A204.1 (cell line): ENCODE measurements at regions not wholly inside any gene's neighbourhood (a gene's known extent, or its start where the extent isn't known, plus 50 kb on each side); places are given as distances from the start of the nearest gene placed in this dataset.

ENCODE experiments used
- FAIRE-seq: peaks from 2 replicates; lab custom pipeline; 2012; peaks lifted over from hg19 to GRCh38; lab: Jason Lieb, UNC

DNA sequence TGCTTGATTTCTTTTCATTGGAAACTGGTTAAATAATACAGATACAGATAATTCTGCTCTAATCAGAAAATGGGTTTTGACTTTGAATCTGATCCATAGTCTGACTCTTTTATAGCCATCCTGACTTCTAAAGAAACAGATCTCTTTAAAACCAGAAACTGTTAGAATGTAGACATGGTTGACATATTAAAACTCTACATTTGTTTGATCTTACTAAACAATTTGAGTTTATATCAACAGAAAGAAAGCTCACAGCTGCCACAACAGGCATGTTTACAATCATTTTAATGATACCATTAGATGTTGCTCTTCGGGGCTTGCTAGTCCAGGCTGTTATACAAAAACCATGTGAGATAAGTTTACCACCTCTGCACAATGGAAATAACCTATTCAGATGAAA is 193.0 kb upstream of the SEMA3A start:
- FAIRE-seq = no peak

DNA sequence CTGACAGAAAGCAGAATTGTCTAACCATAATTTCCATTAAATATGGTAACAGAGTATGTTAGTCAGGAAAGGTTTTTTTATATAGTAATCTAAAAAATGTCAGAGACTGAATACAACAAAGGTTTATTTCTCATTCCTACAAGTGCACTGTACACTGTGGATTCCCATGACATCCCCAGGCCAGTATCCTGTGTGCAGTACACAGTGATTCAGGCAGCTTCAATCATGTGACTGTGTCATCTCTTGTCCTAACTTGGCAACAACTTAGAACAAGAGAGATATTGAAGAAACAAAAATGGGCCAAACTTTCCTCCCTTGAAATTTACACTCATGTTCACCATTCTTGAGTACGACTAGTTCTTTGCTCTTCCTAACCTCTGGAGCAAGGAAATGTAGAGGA is 189.8 kb upstream of the SEMA3A start:
- no peak for FAIRE-seq

DNA sequence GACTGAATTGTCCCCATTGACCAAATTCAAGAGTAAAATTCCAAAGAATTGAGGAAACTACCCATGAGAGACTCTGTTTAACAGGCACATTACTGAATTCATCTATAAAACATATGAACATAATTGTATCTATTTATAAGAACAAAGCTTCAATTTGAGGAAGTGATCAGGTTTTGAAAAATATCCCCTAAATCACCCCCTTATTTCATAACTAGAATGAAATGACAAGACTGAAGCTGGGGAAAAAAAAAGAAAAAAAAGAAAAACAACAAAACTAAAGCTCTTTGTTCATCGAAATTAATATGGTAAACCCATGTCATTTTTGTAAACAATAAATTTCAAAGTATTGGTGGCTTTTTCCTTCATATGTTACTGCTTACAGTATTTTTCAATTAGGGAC is 184.9 kb upstream of the SEMA3A start:
- no peak for FAIRE-seq

DNA sequence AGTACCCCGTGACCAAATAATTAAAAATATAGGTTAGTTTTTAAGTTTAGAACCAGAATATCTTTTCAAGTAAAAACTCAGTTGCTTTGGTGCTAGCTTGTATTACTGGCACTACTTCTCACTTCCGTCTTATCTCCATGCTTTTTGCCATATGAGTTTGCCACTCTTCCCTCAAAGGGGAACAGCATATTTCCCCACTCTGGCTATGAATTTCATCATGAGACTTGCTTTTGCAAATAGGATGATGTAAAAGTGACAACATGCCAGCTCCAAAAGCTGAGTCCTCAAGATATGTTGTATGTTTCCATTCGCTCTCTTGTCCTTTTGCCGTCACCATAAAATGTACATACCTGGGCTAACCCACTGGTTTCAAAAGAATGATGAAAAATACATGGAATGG is 178.1 kb upstream of the SEMA3A start:
- no peak for FAIRE-seq

DNA sequence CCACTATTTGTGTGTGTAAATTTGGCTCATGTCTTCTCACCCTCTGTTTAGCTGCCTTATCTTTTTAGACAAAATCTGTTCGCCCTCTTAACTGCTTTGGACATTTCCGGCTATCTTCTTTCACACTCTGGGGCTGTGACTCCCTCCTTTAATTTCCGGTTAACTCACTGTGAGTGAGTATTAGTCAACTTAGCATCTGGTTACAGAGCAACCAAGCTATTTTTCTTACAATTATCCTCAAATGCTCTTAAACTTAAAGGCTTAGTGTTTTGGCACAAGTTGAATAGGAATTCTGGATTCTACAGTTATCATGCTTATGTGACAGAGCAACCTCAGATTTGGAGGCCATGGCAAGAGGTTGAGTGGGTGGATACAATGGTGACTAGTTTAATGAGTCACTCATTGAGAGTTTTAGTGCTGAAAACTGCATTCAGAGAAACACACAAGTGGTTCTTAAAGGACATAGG is 177.6 kb upstream of the SEMA3A start:
- FAIRE-seq = no peak

DNA sequence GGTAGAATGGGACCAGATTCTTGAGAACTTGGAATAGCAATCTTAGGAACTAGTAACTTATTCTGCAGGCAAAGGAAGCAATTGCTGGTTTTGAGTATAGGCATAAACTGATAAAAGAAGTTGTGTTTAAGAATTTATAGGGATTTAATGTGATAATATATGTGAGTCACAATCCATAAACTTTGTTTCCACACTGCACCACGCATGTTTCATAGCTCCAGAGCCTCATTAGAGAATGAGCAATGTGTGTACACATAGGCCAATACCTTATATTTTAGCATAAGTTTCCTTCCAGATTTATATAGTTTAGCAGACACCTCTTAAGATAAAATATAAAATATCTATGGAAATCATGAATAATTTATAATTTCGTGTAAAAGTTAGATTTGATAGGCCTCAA is 175.5 kb upstream of the SEMA3A start:
- FAIRE-seq = no peak

DNA sequence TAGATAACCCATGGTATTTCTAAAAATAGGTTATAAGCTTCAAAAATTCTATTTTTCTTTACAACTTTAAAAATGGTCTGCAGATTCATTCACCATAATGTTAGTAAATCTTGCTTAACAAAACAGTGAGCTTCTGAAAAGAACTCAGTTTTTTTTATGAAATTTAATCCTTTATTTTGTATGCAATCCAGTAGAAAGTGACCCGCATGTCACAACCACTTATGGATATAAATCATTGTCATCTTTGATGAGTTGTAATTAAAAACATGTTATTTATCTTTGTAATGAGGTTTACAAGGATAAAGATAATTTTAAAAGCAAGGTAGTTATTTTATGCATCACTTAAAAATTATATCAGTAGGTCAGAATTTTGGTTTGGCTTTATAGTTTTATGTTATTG is 173.5 kb upstream of the SEMA3A start:
- no peak for FAIRE-seq

DNA sequence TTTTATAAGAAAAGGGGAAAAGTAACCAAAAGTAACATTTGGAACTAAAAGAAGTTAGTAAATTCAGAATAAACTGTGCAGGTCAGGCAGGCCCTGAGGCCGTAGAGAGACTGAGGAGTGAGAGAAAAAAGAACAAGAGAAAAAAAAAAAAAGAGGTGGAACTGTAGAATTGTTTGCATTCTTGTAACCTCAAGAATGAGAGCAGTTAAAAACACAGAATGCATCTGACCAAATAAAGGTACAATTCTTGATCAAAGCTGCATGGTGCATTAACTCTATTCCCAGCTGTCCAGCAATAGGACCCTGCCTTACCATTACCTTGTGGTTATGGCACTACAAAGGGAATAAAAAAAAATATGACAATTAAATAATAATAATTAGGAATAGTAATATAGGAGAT is 170.1 kb upstream of the SEMA3A start:
- no peak for FAIRE-seq

DNA sequence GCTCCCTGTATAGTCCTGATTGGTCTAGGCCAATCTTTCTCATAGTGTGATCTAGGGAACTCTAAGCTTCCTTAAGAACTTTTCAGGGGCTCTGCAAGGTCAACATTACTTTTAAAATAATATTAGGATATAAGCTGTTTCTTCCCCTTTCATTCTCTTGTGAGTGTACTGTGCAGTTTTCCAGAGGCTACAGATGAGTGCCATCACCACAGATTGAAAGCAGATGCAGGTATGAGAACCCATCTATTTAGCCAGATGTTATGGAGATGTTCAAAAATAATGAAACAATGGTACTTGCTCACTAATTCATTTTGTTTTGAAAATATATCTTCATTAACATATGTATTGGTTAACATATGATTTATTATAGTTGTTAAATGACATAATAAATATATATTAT is 169.2 kb upstream of the SEMA3A start:
- peak; percentile 14 for FAIRE-seq

DNA sequence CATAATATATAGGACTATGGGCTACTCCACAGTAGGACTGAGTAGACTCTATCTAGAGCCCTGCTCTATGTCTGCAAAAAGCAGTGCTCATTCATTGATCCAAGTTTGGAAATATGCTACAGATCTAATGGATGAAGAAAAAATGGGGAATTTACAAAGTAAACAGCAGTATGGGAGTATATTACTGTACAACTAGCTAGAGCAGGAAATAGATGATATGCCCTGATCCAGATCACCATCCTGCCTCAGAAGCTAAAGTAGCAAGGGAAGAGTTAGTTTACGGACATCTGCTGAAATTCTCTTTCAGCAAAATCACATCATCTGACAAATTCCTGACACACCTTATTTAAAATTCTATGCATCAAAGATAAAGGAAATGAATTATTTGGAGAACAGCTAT is 168.2 kb upstream of the SEMA3A start:
- no peak for FAIRE-seq

DNA sequence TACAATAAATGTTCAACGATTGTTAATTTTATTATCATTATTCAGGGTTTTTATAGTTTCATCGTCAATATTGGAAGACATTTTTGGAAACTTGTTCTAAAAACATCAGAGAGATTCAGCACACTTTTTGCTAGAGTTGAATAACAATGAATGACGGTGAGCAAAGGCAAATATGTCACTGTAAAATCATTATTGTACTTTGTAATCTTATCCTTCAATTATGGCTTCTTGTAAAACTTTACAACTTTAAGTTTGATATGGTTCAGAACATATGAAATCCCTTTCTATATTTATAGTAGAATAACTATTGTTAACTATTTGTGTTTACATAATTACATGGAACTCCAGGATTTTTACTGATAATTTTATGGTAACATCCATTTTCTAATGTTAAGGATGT is 167.8 kb upstream of the SEMA3A start:
- no peak for FAIRE-seq

DNA sequence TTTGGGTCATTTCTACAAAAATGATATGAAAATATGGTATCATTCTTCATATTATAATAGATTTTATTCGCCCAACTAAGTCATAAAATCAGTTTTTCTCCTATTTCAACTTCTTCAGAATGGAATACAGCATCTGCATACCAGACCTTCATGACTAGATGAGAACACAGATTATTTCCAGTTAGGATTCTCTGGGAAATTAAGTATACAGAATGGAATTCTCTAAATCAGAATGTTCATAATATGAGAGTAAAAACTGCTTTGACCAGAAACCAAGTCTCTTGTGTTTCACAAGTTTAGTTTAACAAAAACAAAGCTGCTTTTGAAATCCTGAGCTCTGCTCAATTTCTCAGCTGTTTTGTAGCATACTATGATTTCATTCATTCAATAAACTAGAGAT is 160.3 kb upstream of the SEMA3A start:
- no peak for FAIRE-seq

DNA sequence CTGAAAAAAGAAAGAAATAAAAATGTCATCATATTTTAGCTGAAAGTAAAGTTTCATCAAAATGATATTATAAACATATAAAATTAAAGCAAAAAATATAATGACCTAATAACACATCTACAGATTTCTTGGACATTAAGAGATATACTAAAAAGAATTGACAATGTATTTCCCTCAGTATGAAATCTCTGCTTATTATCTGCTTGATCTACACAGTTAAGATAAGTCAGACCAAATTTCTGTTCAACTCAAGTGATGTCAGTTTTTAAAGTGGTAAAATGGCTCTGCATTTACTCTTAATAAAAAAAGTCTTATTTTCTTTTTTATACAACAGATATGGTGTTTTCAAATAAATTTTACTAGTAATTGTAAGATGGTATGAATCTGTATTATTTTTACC is 159.4 kb upstream of the SEMA3A start:
- FAIRE-seq = no peak

DNA sequence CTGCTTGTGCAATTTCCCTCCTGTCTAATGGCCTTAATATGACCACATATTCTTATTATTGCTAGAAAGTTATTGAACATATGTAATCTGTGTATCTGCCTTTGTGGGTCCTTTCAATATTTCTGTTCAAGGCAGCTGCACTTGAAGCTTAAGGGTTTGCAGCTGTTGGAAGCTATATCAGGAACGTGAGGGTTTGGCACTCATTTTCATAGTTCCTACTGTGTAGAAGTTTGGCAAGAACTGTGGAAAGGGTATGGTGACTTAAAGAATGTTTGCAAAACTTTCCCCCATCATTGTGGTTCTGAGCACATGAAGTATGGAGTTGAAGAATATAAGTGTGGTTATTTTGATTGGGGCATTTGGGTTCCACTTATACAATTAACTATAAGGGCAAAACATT is 144.7 kb upstream of the SEMA3A start:
- FAIRE-seq = no peak

DNA sequence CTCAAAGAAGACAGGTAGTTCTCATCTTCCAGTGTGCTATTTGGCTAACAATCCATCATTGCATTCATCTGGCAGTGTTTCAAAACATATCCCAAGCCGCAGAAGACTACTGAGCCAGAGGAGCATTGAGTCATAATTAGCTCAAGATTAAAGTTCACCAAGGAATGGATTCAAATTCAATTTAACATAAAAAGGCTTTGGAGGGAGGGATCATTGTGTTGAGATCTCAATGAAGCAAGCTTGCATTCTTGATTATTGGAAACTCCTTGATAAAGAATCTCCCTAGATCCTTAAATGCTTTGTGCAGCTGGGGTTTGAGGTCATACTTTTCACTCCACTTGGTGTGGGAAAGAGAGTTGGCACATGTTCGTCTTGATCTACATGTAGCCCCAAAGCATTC is 142.8 kb upstream of the SEMA3A start:
- FAIRE-seq = no peak

DNA sequence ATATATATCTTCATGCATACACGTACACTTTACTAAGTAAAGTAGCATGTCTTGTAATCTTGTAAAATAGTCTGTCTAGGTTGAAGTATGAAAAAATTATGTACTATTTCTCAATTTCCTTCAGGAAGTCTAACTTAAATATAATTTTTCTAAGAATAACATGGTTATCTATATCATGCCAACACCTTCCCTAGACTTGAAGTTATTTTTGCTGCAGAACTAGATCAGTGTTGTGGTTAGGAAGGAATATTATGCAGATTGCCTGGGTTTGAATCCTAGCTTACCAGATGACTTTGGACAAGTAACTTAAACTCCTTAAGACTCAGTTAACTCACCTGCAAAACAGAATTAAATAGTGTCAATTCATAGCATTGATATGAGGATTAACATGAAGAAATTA is 142.2 kb upstream of the SEMA3A start:
- FAIRE-seq = no peak

DNA sequence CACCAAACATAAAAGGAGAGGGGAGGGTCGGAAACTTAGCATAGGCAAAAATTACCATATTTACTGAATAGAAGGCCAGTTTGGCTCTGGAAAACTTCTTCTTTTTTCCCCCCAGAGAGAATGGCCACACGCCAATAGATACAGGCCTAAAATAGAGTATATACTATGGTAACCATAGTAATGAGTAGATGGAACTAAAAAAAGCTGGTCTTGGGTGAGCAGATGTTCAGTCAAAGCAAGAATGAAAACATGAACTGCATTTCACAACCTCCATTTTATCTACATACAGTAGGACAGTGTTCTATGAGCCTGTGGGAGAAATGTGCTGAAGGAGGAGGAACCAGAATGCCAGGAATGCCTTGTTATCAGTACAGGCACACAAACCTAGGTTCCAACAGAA is 141.7 kb upstream of the SEMA3A start:
- no peak for FAIRE-seq

DNA sequence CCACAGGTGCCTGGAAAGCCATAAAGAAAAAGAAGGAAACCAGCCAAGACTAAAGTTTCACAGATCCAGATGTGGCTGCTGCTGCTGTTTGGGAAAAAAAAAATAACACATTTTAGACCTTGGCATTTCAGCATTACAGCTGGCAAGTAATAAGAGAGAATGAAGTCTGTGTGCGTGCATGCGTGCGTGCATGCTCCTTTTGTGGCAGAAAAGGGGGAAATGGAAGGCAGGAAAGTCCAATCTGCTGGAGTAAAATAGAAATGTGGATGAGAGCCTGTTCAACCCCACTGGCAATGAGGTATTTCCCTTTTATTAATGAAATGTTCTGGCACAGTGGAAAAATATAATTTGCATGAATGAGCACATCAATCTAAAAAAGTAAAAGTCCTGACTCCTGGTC is 137.0 kb upstream of the SEMA3A start:
- FAIRE-seq = no peak

DNA sequence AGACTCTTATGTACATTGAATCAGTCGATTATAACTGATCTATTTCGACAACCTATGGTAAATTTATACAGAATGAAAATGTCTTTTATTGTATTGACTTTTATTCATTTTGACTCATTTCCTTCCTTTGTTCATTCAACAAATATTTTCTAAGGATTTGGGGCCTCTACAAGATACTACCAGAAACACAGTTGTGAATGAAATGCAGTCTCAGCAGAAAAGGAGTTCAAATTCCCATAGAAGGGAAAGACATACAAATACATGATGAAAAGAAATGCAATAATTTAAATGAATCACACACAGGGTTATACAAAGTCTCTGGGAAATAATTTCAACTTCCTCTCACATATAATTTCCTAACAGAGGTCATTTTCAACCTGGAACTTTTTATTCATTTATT is 134.0 kb upstream of the SEMA3A start:
- FAIRE-seq = no peak

DNA sequence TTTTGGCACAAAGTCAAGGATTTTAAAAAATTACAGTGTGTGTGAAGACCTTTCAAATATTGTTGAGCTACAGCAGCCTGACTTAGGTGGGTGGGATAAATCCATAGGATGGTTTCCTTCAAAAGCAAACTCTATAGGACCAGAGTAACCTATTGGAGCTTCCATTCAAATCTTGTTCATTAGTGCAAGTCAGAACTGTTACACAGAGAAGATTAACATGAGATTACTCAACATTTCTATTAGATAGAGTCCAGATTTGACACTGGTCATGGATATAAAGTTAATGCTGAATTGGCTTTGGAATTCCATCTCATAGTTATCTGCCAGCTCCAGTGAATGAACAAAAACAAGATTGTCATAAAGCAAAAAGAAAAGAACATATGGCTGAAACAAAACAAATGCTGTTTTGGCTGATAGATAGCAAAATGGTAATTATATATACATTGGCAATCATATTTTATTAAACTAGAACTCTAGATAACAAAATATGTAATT is 129.6 kb upstream of the SEMA3A start:
- no peak for FAIRE-seq

DNA sequence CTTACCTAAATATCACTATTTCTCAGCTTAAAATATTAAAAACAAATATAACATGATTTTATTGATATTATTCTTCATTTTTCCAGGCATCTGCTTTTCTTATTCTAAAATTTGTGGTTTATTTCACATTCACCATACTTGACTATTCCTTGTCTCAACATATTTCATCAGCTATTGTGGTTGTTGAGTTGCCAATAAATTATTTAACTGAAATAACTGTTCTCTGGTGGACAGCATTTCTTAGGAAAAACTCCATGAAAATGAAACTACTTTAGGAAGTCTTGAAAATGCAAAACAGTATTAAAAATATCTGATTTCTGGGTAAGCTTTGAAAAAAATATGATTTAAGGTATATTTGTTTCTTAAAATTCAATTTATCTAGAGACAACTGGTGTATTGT is 122.9 kb upstream of the SEMA3A start:
- FAIRE-seq = no peak

DNA sequence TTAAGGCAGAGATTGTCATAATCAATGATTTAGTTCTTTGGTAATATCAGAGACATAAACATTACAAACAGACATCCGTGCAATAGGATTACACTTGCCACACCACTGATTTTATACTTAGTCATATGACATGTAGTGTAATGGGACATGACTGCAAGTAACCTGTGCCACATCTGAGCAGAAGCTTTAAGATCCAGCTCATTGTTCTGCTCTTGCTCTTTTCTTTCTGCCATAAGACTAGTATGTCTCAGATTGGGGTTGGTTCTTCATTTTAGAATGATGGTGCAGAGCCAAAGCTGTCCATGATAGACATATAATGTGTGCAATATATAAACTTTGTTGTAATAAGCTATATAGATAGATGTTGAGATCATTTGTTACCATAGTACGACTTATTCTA is 119.7 kb upstream of the SEMA3A start:
- no peak for FAIRE-seq

DNA sequence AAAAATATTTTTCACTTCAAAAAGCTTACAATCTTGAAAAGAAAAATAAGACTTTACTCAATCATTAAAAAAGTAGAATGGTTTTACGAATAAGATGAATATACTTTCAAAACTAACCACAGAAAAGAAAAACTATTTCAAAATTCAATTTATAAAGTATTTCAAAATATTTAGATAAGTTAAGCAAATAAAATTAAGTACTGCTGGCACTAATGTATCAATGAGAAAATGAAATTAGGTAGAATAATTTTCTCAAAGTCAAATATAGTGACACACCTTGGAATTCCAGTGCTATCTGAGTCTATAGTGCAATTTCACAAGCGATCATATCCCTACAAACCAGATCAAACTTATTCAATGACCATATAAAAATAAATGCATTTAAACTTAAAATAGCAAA is 109.8 kb upstream of the SEMA3A start:
- peak; percentile 65 for FAIRE-seq

DNA sequence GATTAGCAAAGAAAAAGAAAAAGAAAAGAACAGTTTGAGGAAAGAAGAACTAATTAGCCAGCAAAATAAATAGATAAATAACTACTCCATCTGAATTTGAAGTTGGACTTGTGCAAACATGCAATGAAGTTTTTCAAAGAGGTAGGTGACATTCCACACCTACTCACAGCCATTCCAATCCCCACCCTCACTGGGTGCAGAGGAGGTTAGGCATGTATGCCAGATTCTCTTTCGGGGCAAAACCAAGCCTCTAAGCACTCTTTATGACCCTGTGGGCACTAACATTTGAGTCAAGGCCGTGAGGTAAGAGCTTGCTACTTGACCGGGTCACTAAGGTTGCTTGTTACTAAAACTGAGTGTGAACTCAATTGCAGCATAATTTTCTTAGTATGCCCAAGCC is 108.4 kb upstream of the SEMA3A start:
- no peak for FAIRE-seq

DNA sequence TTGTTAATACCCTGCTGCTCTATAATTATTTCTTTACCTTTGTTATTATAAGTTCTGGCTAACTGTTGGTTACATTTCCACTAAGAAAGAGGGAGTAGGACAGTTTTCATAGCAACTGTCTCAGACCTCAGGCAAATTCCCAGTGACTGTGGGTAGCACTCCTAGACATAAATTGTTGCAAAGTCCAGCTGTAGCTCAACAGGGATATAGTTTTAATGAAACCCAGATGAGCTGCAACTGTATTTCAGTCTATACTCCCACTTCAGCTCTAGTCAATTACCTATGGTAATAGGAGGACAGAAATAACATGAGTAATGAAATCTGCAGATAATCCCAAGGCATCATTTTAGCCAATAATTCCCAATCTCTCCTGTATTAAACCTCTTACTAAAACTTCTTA is 103.0 kb upstream of the SEMA3A start:
- no peak for FAIRE-seq
